ENCODE measurements at regions not wholly inside any gene's neighbourhood (a gene's known extent, or its start where the extent isn't known, plus 50 kb on each side); places are given as distances from the start of the nearest gene placed in this dataset.

GRCh38 chr13:90103099-90103784 is 1244.2 kb upstream of the MIR17HG start:
- DNase-seq (ENCODE audit: low read depth in 4 of 4, low spot score in 1 of 4) = no peak

- no peak for DNase-seq (ENCODE audit: low read depth in 4 of 4, low spot score in 1 of 4)
These were observed 1242.7 kb upstream of the MIR17HG start for GRCh38 chr13:90104764-90105163.

- no peak for DNase-seq (ENCODE audit: low read depth in 4 of 4, low spot score in 1 of 4)
These were observed 1242.2 kb upstream of the MIR17HG start for GRCh38 chr13:90105276-90105675.

- no peak for DNase-seq (ENCODE audit: low read depth in 4 of 4, low spot score in 1 of 4)
These were observed 1241.5 kb upstream of the MIR17HG start for GRCh38 chr13:90105849-90106496.

GRCh38 chr13:90107661-90108060 is 1239.8 kb upstream of the MIR17HG start:
- DNase-seq (ENCODE audit: low read depth in 4 of 4, low spot score in 1 of 4) = no peak

GRCh38 chr13:90108547-90108946 is 1238.9 kb upstream of the MIR17HG start:
- DNase-seq (ENCODE audit: low read depth in 4 of 4, low spot score in 1 of 4) = no peak

- no peak for DNase-seq (ENCODE audit: low read depth in 4 of 4, low spot score in 1 of 4)
These were observed 1231.4 kb upstream of the MIR17HG start for GRCh38 chr13:90116121-90116520.

- DNase-seq (ENCODE audit: low read depth in 4 of 4, low spot score in 1 of 4) = no peak
These were observed 1228.9 kb upstream of the MIR17HG start for GRCh38 chr13:90118467-90119071.

GRCh38 chr13:90120026-90120425 is 1227.5 kb upstream of the MIR17HG start:
- no peak for DNase-seq (ENCODE audit: low read depth in 4 of 4, low spot score in 1 of 4)

- no peak for DNase-seq (ENCODE audit: low read depth in 4 of 4, low spot score in 1 of 4)
These were observed 1225.7 kb upstream of the MIR17HG start for GRCh38 chr13:90121784-90122183.

GRCh38 chr13:90122531-90122930 is 1225.0 kb upstream of the MIR17HG start:
- no peak for DNase-seq (ENCODE audit: low read depth in 4 of 4, low spot score in 1 of 4)

- DNase-seq (ENCODE audit: low read depth in 4 of 4, low spot score in 1 of 4) = no peak
These were observed 1211.9 kb upstream of the MIR17HG start for GRCh38 chr13:90135558-90135957.

- DNase-seq (ENCODE audit: low read depth in 4 of 4, low spot score in 1 of 4) = no peak
These were observed 1205.2 kb upstream of the MIR17HG start for GRCh38 chr13:90142251-90142650.

GRCh38 chr13:90154311-90154960 is 1193.1 kb upstream of the MIR17HG start:
- DNase-seq (ENCODE audit: low read depth in 4 of 4, low spot score in 1 of 4) = no peak

GRCh38 chr13:90156390-90156789 is 1191.1 kb upstream of the MIR17HG start:
- DNase-seq (ENCODE audit: low read depth in 4 of 4, low spot score in 1 of 4) = no peak

- DNase-seq (ENCODE audit: low read depth in 4 of 4, low spot score in 1 of 4) = no peak
These were observed 1178.5 kb upstream of the MIR17HG start for GRCh38 chr13:90168953-90169352.

GRCh38 chr13:90170208-90170607 is 1177.3 kb upstream of the MIR17HG start:
- DNase-seq (ENCODE audit: low read depth in 4 of 4, low spot score in 1 of 4) = no peak

- no peak for DNase-seq (ENCODE audit: low read depth in 4 of 4, low spot score in 1 of 4)
These were observed 1175.8 kb upstream of the MIR17HG start for GRCh38 chr13:90171649-90172048.

- no peak for DNase-seq (ENCODE audit: low read depth in 4 of 4, low spot score in 1 of 4)
These were observed 1170.0 kb upstream of the MIR17HG start for GRCh38 chr13:90177512-90177911.

- DNase-seq (ENCODE audit: low read depth in 4 of 4, low spot score in 1 of 4) = no peak
These were observed 1163.1 kb upstream of the MIR17HG start for GRCh38 chr13:90184355-90184754.

GRCh38 chr13:90185734-90186133 is 1161.8 kb upstream of the MIR17HG start:
- DNase-seq (ENCODE audit: low read depth in 4 of 4, low spot score in 1 of 4) = no peak
